NCI-H2081 treated with DMSO at 0.1 percent for 48 hours (cell line): ENCODE measurements at regions not wholly inside any gene's neighbourhood (a gene's known extent, or its start where the extent isn't known, plus 50 kb on each side); places are given as distances from the start of the nearest gene placed in this dataset.

ENCODE experiments used
- DNase-seq: peaks from one replicate; lab custom pipeline; 2025; lab: John Stamatoyannopoulos, UW

DNA sequence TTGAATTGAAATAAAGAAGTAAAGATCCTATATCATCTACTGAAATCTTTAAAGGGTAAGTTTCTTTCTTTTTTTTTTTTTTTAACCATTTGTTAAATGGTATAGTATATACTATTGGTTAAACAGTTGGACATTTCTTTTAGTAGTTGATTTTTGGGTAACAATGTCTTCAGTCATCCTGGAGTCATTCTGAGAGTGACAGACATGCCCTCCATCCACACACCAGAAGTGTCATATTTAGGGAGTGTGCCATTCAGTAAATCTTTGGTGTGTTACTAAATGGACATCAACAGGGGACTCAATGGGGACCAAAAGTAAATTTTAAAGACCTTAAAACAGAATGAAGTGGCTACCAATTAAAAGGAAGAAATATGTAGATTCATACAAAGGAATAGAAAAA, 50.8 kb upstream of the SLC39A10 start:
- no peak for DNase-seq

DNA sequence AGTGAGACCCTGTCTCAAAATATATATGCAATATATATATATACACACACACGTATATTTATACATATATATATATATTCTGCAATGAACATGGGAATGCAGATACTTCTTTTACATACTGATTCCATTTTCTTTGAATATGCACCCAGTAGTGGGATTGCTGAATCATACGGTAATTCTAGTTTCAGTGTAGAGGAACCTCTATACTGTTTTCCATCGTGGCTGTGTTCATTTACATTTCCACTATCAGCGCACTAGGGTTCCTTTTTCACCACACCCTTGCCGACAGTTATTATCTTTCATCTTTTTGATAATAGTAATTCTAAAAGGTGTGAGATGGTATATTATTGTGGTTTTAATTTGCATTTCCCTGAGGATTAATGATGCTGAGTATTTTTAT, 52.3 kb upstream of the SLC39A10 start:
- DNase-seq: no peak

DNA sequence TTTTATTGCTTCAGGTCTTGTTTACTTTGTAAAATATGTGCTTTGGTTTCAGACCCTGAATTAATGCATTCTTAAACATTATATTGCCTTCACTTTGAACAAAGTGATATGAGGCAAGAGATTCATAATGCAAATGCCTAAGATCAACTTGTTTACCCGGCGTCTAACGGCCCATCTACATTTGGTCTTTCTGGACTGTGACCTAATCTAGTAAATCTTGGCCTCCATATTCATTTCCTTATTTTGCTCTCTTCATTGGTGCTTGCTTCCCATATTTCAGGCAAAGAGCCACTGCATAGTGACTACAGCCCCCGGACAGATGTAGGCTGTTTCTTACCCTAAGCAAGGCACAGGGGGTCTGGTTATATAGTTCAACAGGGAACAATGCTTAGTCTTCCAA, 53.0 kb upstream of the SLC39A10 start:
- DNase-seq: no peak

- DNase-seq: no peak
These were observed 53.6 kb upstream of the SLC39A10 start for GRCh38 chr2:195603408-195603807.

GRCh38 chr2:195602687-195603086, 54.3 kb upstream of the SLC39A10 start:
- no peak for DNase-seq

- no peak for DNase-seq
These were observed 55.7 kb upstream of the SLC39A10 start for GRCh38 chr2:195601361-195601760.

- DNase-seq: no peak
These were observed 56.2 kb upstream of the SLC39A10 start for GRCh38 chr2:195600778-195601177.

GRCh38 chr2:195596840-195597239, 60.2 kb upstream of the SLC39A10 start:
- no peak for DNase-seq

DNA sequence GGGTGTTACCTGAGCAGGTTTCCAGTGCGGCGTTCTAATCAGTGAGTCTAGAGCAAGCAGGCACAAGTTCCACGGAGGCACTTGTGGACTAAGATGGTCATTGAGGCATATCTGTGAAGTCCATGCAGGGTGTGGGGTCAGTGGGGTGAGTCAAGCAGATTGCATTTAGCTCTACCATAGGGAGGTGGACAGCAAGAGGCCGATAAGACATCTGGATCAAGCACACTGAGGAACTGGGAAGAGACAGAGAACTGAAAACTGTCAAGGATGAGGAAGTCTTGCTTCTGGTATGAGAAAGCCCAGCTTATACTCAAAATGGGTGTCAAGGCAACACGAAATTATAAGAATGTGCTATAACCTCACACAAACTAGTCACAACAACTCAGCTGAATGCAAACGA, 61.2 kb upstream of the SLC39A10 start:
- no peak for DNase-seq

- DNase-seq: no peak
These were observed 61.9 kb upstream of the SLC39A10 start for GRCh38 chr2:195594919-195595694.

GRCh38 chr2:195594248-195594647, 62.8 kb upstream of the SLC39A10 start:
- no peak for DNase-seq

DNA sequence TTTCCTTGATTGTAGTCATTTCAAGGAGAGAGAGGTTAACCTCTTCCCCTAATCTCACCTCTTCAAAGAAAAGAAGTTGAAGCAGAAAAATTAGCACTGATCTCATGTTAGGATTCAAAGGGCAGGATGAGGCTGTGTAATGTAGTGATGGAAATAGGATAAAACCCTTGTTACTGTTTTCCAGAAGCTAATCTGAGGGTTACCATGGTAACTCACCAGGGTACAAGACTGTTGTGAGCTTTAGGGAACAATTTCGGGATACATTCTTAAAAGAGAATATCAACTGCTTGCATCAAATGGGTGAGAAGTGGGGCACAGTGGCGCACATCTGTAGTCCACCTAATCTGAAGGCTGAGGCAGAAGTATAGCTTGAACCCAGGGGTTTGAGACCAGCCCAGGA, 64.9 kb upstream of the SLC39A10 start:
- no peak for DNase-seq

- DNase-seq: no peak
These were observed 66.2 kb upstream of the SLC39A10 start for GRCh38 chr2:195590861-195591205.

DNA sequence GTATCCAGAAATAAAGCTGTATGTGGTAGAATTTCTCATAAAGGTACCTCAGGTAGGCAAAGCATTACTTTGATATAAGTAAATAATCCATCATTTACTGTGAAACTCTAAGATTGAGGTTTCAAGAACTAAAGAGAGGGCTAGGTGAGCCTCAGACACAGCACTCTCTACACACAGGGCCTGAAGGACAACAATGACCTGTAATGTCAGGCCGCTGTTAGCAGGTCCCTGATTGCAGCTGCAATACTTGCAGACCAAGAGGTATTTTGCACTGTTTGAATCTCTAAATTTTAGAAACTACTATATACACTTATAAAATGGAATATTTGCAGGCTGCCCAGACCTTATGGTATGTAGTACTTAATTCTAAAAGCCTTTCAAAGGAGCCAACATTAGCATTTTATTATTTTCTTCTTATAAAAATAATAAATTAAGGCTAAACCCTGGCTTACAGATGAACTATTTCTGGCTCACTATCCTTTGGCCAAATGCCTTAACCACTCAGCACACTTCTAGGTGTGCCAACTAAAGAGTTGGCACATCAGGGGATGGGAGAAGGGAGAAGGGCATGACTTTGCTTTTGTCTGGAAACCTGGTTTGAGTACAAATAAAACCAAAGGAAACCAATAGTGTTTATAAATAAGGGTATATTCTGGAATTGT, 66.7 kb upstream of the SLC39A10 start:
- DNase-seq: no peak

GRCh38 chr2:195587966-195588365, 69.1 kb upstream of the SLC39A10 start:
- no peak for DNase-seq

DNA sequence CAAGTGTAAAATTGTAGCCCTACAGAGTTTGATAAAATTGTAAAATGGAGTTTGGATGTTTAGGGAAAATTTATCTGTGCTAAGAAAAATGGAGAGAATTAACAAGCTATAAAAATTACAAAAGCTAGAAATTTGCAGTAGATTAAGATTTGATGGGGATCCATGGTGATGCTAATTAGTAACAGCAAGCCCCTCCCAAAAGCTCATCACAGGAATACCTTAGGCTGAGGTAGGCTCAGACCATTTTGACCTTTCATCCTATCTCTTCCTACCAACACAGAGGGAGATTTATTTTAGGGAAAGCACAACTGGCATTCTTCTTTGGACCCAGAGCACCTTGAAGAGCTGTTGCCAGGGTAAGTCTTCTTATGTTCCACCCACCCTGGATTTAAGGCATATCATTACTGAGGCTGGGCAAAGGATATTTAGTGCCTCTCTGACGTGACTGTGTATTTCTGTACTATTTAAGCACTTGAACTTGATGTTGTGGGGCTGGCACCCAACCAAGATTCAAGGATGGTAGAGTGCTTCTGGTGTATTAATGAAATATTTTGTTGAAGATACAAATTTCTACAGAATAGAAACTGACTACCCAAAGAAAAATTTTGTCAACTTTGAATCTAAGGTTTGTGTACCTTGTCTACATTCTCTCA, 70.8 kb upstream of the SLC39A10 start:
- DNase-seq: no peak

- no peak for DNase-seq
These were observed 74.8 kb upstream of the SLC39A10 start for GRCh38 chr2:195582188-195582587.

- DNase-seq: no peak
These were observed 77.1 kb upstream of the SLC39A10 start for GRCh38 chr2:195579776-195580555.

- DNase-seq: no peak
These were observed 81.1 kb upstream of the SLC39A10 start for GRCh38 chr2:195575879-195576401.

GRCh38 chr2:195575016-195575415, 82.0 kb upstream of the SLC39A10 start:
- DNase-seq: no peak

GRCh38 chr2:195574312-195574711, 82.7 kb upstream of the SLC39A10 start:
- DNase-seq: no peak
